ENCODE measurements at regions not wholly inside any gene's neighbourhood (a gene's known extent, or its start where the extent isn't known, plus 50 kb on each side); places are given as distances from the start of the nearest gene placed in this dataset.

GRCh38 chr15:95948411-95948810 lies 382.1 kb upstream of the NR2F2 start:
- TF ChIP-seq CTCF (IDR thresholded peaks at IDR 0.05) (no peak), ZFX (IDR thresholded peaks at IDR 0.05; ENCODE audit: borderline replicate concordance) (no peak)

All from 22Rv1 (cell line).